Stromal cell of bone marrow (primary cell): ENCODE measurements at regions not wholly inside any gene's neighbourhood (a gene's known extent, or its start where the extent isn't known, plus 50 kb on each side); places are given as distances from the start of the nearest gene placed in this dataset.

Experiments used
- DNase-seq: peaks from one replicate; pipeline ENCODE4 v3.0.0-alpha.2; 2012; ENCODE audit warnings: low read depth

DNA sequence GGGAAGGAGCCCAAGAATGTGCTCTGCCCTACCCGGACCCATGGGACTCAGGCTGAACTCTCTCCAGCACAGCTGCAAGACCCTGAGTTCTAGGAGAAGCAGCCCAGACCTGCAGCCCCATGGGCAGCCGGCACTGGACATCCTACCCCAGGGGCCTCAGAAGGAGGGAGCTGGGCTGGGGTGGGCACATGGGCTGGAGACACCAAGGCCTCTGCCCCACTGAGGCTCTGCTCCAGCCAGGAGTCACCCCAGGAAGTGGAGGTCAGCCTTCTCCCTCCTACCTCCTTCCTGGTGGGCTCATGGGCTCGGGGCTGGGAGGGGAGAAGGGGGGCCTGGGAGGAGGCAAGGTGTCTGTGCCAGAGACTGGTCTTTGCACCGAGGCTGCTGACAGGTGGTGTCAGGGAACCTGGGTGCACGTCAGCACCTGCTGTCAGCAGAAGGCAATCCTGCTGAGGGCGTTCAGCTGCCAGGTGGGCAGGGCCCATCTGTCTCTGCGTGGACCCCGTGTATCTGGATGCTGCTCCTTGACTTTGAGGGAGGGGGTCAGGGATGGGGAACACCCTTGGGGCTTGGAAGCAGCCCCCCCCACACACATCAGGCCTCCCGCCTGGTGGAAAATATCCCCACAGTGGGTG, 95.2 kb downstream of the PDGFA start:
- no peak for DNase-seq

DNA sequence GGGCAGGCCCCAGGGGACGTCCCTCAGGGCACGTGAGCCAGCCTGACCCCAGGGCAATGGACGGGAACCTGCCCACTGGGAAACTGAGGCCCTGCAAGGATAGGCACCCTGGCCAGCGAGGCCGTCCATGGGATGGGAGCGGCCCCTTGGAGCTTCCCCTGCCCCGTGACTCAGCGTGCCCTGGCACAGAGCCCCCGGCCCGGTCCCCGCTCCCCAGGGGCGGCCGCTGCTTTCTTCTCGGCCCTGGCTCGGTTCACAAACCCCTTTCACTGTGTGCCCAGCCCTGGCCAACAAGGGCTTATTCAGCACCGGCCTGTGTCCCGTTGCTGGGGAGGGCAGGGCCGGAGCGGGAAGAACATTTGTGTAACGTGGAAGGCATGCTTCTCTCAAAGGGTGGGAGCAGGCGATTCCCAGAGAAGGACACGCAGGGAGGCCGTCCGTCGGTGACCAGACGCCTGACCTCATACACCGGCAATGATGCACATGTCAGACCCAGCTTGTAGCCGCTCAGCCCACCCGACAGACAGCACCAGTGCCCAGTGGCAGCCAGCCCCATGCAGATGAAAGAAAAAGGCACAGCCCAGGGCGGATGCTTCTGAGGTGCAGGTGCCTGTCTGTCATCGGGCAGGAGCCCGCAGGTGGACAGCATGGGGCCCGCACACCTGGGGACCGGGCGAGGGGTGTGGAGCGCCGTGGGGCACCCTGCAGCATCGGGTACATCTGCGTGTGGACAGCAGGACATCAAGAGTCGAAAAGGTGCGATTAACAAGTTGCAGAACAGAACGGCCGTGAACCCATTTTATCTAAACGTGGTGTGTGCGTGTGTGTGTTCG, 94.5 kb downstream of the PDGFA start:
- DNase-seq: no peak

DNA sequence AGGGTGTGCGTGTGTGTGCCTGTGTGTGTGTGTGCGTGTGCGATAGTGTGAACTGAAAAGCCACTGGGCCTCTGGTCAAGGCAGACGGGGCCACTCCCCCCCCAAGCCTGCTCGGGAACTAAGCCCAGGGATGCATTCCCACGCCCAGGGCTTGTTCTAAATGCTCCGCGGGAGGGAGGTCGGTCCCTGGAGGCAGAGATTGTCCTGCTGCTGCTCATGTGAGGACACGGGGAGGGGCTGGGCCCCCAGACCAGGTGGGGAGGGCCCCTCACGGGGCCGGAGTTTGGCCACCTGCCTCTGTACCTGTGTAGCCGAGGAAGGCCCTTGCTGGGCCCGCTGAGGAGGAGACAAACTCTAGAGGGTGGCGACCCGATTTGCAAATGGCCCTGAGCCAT, 93.9 kb downstream of the PDGFA start:
- no peak for DNase-seq

DNA sequence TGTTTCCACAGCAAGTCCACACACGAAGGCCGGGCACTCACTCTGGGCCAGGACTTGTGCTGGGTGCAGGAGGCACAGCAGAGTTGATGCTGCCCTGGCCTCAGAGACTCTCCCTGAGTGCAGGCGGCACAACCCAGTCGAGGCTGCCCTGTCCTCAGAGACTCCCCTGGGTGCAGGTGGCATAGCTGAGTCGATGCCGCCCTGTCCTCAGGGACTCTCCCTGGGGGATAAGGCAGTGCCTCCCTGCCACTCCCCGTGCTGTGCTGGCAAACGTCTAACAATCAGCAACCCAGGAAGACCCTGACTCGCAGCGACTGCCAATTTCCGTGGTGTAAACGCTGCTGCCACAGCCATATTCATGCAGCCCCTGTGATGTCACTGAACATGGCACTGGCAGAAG, 93.1 kb downstream of the PDGFA start:
- no peak for DNase-seq

DNA sequence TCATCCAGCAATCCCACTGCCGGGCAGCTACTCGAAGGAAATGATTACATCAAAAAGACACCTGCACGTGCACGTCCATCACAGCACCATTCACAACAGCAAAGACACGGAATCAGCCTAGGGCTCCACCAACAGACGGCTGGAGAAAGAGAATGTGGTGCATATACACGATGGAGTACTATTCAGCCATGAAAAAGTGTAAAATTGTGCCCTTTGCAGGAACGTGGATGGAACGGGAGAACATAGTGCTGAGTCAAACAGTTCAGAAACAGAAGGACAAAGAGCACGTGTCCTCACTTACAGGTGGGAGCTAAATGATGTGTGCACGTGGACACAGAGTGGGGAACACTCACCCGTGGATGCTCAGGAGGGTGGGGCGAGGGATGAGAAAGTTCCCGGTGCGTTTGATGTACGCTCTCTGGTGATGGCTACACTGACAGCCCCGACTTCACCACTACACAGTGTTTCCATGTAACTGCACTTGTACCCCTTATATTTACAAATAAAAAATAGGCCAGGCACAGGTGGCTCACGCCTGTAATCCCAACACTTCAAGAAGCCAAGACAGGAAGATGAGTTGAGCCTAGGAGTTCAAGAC, 92.0 kb downstream of the PDGFA start:
- DNase-seq: no peak

DNA sequence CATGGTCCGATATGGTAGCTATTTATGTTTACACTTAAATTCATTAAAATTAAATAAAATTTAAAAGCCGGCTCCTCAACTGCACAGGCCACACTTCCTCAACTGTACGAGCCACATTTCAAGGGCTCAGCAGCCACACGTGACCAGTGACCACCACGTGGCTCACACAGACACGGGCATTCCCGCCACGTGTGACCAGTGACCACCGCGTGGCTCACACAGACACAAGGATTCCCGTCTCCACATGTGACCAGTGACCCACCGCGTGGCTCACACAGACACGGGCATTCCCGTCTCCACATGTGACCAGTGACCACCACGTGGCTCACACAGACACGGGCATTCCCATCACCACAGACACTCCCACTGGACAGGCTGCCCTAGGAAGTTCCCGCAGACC, 91.3 kb downstream of the PDGFA start:
- DNase-seq: no peak

DNA sequence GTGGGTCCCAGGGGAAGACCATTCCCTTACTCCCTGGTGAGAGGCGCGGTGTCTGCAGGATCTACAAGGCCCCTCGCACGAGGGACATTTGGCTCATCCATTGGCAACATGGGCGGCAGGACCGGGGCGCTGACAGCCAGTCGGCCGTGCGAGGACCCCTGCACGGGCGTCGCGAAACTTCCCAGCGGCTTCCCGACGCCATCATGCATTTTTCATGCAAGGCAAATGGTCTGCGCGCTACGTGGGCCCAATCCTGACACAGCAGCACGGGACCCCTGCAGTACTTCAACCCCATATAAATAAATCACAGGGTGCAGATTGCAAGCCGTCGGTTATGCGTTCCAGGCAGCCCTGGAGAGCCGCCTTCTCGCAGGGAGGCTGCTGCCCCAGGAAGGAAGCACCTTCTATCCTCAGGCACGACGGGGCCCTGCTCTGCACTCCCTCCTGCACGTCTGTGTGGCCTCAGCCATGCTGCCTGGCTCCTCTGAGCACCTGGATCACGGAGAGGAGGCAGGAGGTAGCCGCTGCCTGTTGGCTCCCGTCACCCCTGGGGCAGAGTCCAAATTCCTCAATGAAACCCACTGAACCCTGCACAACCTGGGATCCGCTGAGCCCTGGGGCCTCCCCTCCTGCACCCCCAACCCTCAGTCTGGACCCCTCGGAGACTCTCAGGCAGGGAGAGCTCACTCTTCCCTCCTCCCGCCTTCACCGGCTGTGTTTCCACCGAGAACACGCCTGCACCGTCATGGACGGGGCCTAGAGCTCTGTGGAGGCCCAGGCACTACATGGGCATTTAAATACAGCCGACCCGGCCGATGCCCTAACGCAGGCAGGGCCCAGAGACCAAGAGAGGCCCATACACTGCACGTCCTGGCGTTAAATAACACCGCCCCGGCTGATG, 90.5 kb downstream of the PDGFA start:
- no peak for DNase-seq

DNA sequence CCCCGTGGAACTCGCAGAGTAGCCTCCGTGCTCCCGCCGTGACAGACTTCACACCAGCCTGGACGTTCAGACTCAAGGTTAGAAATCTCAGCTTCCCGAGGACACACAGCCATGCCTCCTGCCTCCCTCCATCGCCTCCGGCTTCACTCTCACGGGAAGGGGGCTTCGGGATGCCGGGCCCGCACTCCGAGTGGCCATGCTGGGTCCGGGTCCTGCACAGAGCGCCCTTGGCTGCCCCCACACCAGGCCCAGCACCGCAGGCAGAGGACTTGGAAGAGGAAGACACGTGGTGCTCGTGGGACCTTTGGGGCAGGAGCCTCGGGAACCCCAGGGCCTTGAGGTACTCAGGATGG, 89.8 kb downstream of the PDGFA start:
- no peak for DNase-seq

DNA sequence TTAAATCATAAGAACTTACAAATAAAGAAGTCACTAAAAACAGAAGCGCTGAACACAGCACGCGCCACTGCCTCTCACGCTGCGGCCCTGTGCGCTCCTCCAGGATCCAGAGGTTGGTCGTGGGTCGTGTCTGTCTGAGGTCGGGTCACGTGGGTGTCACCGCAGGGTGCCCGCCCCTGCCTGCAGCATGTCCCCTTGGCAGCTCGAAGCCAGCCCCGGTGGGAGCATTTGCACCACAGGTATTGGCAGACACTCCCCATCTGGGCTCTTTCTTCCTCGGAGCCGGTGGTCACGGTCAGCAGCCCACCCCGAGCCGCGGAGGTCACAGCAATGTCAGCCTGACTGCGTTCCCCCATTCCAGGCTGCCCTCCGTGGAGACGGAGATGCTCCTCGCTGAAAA, 88.6 kb downstream of the PDGFA start:
- no peak for DNase-seq

DNA sequence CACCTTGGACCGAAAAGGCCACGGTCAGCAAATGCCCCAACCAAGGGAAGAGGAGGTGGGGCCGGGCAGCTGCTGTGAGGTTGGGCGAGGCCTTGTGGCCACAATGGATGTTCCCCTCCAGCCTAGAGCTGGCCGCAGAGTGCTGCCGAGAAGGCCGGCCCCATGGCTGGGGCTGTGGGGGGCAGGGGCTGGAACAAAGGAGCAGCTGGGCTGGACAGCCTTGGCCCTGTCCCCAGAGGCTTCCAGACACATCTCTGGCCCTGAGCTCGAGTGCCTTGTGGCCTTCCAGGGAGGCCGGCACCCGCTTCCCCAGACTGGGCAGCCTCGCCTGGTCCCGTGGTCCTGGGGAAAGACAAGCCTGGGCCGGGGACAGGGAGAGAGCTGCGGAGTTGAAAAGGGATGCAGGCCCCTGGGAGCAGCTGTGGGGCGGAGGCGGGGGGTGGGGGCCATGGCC, 88.0 kb downstream of the PDGFA start:
- no peak for DNase-seq

DNA sequence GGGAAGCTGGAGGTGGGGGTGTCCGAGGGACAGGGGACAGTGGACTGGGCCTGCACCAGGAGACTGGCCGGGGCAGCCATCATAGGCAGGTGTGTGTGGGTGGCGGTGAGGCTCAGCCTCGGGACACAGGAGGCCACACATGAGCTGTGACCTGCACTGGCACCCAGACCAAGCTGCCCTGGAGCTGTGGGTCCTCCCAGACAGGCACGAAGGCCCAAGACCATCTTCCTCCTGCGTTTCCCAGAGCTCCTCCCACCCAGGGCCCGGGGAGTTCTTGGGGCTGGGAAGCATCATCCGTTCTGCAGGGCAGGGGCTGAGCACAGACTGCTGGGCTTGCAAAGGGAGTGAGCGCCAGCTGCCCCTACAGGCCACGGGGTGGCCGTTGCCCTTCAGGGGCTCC, 87.4 kb downstream of the PDGFA start:
- no peak for DNase-seq

DNA sequence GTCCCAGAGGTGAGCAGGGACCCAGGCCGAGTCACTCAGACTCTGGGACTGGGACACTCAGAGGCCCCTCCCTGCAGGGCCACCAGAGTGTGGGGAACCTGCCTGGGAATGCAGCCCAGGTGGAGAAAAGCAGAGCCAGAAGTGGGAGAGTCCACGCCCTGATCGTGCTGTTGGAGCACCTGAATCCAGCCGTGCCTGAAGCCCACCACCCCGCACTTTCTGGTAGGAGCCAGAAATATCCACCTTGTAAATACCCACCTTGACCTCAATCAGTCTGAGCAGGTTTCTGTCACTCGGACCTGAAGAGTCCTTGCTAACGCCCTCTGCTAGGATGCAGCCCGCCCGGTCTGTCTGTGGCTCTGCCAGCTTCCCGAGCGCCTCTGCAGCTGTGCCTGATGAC, 86.7 kb downstream of the PDGFA start:
- no peak for DNase-seq

DNA sequence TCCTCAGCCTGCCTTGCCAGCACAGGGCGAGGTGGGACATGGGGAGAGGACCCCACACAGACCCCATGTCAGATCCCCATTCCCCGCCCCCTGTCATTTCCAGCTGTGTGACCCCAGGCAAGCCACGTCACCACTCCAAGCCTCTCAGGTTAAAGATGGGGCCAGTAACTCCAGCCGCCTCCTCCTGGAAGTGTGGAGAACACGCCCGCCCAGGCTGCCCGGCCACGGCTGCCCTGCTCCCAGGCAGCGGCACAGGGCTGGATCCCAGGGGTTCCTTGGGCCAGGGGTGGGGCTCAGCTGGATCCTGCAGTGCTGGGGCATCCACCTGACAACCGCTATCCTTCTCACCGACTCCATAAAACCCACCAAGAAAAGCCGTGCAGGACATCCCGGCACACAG, 86.1 kb downstream of the PDGFA start:
- no peak for DNase-seq

DNA sequence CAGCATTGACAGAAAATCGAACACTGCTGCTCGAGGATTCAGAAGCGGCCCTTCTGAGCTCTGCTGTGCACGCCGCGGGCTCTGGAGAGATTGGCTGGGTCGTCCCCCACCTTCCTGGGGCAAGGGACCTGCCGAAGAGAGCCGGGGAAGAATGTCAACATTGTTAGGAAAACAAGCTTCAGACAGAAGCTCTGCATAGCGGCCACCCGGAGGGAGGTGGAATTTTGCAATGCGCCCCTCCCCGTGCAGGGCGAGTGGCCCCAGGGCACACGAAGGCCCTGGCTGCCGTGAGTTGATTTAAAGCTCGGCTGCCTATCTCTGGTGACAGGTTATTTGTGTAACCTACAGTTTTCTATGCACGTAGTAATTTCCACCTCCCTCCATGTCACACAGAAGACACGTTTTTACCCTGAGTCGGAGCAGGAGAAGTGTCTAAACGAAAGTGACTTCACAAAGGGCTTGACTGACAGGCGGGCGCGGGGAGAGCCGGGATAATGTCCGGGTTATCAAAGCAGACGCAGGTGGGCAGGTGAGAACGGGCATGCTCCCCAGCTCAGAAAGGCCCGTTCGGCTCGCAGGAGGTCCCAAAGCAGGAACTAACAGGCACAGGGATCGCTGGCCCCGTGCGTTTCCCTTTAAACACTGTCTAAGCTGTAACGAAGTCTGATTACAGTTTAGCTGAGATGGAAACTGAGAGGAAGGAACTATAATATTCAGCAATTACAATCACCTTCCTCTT, 84.6 kb downstream of the PDGFA start:
- no peak for DNase-seq

DNA sequence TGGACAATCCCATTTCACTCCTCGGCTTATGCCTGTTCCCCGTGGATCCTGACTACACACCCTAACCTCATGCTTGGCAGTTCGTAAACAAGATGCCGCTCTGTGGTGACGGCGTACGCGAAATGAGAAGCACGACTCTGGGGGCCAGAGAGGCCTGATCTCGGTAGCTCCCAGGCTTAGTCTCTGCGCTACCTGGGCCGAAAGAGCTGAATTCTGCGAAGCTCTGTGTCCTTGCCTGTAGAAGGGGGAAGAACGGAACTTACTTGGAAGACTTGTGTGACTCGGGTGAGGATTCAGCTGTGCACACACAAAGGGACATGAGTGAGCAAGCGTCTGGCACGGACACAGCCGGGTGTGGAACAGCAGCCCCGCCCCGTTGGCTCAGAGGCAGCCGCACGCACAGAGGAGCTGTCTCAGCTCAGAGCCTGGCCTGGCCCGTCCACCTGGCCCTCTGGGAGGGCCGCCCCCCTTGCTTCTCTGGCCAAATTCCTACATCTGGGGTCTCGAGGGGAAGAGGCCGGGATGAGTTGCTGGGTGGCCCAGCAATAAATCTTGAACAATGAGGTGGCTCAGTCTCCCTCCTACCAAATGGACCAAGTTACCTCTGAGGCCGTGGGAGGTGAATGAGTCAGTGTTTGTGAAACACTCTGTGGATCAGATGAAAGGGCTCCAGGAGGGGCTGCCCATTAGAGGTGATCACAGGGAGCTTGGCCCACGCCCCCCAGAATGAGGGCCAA, 83.8 kb downstream of the PDGFA start:
- no peak for DNase-seq

DNA sequence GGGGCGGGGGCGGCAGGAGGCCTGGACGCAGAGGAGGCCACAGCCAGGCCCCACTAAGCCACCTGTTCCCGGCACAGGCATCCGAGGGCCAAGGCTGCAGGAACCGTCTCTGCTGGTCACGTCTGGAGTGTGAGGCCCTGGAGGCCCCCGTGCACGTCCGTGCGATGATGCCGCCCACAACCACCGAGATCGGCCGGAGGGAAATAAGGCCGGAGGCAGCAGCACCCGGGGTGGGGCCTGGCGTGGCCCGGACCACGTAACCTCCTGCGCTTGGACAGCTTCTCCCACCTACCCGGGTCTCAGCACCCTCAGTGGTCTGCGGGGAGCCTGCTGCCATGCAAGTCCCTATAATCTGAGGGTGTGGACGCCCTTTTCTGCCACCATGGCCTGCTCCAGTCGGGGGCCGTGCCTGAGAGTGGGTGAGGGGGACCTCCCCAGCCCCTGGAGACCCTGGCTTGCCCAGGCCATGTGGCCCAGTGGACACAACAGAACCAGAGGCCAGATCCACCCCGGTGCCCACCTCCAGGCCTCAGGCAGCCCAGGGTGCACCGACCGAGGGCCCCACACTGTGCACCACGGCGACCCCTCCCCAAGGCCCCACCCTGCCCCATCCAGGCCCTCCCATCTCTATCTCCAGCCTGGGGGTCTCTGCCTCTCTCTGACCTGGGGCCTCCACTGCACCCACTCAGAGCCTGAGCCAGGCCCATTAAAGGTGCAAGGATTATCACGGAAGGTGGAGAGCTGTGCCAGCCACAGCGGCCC, 83.1 kb downstream of the PDGFA start:
- no peak for DNase-seq

DNA sequence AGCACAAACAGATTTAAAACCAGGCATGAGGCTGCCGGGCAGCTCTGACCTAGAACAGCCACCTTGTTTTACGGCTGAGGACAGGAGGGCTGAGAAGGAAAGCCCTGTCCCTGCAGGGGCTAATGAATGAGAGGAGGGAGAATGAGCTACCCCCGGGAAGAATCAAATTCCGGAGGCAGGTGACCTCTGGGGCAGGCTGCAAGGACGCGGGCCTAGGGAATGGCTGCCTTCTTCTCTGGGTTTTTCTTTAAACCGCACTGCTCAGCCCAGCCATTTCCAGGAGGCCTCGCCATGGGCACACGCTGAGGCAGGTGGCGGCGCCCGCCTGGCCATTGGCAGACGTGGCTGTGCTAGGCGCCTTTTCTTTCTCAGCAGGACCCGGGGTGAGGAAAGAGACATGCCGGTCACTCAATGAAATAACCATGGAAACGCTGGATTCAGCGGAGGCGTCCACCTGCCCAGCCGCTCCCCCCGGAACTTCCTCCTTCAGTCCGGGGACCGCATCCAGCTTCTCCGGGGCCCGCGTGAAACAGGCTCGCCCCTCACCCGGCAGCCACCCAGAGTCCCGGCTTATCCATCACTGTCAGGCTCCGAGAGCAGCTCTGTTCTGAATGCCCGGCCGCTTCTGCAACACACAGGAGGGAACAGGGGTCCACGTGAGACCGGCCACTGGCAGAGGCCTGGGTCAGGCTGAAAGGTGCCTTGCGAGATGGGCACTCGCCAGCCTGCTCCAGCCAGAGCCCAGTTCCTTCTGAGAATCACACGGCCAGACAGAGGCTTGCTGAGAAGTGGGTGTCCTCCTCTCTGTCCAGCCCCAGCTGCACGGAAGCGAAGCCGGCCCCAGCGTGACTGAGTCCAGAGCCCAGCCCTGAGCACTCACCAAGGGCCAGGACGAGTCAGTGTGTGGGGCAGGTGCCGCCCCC, 82.1 kb downstream of the PDGFA start:
- no peak for DNase-seq

DNA sequence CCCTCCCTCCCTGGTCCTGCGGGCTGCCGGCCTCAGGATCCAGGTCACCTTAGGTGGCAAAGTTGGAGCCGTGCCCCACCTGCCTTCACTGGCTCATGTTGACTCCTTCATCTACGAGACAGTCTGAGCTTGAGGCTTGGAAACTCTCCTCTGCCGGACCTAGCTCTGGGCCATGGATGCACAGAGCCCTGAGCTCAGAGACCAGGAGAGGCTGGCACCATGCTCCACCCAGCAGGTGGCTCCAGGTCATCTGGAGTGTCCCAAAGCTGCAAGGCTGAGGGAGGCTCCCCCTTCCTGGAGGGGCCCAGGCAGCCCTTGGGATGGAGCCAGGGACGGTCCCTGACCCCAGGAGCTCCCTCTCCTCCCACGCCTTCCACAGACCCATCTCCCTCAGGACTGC, 81.3 kb downstream of the PDGFA start:
- no peak for DNase-seq

DNA sequence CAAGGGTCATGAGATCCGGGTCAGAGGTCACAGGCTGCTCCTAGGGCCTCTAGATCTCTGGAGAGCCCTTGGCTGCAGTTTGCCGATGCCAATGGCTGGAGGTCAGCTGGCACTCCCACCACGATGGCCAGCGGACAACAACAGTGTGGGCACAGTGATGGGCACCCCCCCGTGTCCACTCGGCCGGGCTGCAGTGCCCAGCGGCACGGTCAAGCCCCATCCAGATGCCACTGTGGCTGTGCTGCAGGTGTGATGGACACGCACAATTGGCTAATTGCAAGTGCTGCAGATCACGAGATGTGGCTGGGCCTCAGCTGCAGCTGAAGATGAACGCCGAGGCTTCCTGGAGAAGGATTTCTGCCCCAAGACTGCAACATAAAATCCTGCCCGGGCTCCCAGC, 80.7 kb downstream of the PDGFA start:
- no peak for DNase-seq
